Colonic mucosa (tissue), 4 donors: ENCODE measurements at regions not wholly inside any gene's neighbourhood (a gene's known extent, or its start where the extent isn't known, plus 50 kb on each side); places are given as distances from the start of the nearest gene placed in this dataset.

ENCODE experiments used
- DNase-seq: peaks from one replicate; pipeline ENCODE4 v3.0.0-alpha.2; 2020
- H3K27ac ChIP-seq: fragments of 200-600 bp; one replicate; pipeline ENCODE4 v1.8.0; 2021
- H3K27me3 ChIP-seq: fragments of 200-600 bp; one replicate; pipeline ENCODE4 v1.8.0; 2021
- H3K36me3 ChIP-seq: fragments of 200-600 bp; one replicate; pipeline ENCODE4 v1.8.0; 2021
- H3K4me1 ChIP-seq: fragments of 200-600 bp; one replicate; pipeline ENCODE4 v1.8.0; 2021; ENCODE audit warnings: mild to moderate bottlenecking
- H3K4me3 ChIP-seq: fragments of 200-600 bp; one replicate; pipeline ENCODE4 v1.8.0; 2021
- H3K9ac ChIP-seq, 2 donors: one replicate each; pipeline ENCODE4 v1.7.0; 2013; ENCODE audit warnings: control low read depth in 2 of 2, low read depth in 2 of 2, low read length in 2 of 2
- H3K9me3 ChIP-seq: fragments of 200-600 bp; one replicate; pipeline ENCODE4 v1.8.0; 2021
- CTCF ChIP-seq: fragments of 200-600 bp; IDR thresholded peaks from one replicate; pipeline ENCODE4 v1.8.0; 2022; ENCODE audit warnings: antibody characterized with exemption, mild to moderate bottlenecking
- intact Hi-C: fragments of 100-400 bp; cut with DNase I; formaldehyde crosslinking; loops from one replicate; pipeline ENCODE4 v1.14.1; 2022
- donor health status: healthy.
- donor health status: DM: no; HTN: no; CAD: no.
- donor health status: DM: no; HTN: no; CAD: no.

- Histone ChIP-seq H3K4me1 (no peaks in the 10 kb centered on the region), H3K4me3 (no peak overlapping the region), H3K27ac (no peak overlapping the region), H3K9ac (no peak overlapping the region), H3K27me3 (no peaks in the 10 kb centered on the region), H3K9me3 (no peaks in the 10 kb centered on the region), H3K36me3 (no peaks in the 10 kb centered on the region)
- no peak for DNase-seq
- intact Hi-C loops: no loop called here
- no peak for TF ChIP-seq CTCF
Measured at GRCh38 chr6:115782612-115783011, 278.1 kb downstream of the FRK start.

GRCh38 chr6:115773741-115774140 is 286.9 kb downstream of the FRK start:
- H3K4me1 ChIP-seq: no peaks in the 10 kb centered on the region
- no peaks in the 10 kb centered on the region for H3K36me3 ChIP-seq
- no peaks in the 10 kb centered on the region for H3K9me3 ChIP-seq
- intact Hi-C loops: no loop called here
- H3K4me3 ChIP-seq: no peak overlapping the region
- DNase-seq: no peak
- no peak overlapping the region for H3K9ac ChIP-seq
- H3K27ac ChIP-seq: no peak overlapping the region
- TF ChIP-seq CTCF: no peak
- no peaks in the 10 kb centered on the region for H3K27me3 ChIP-seq

GRCh38 chr6:115770851-115771250 is 289.8 kb downstream of the FRK start:
- Histone ChIP-seq H3K27me3 (no peaks in the 10 kb centered on the region), H3K36me3 (no peaks in the 10 kb centered on the region), H3K9me3 (no peaks in the 10 kb centered on the region), H3K4me1 (no peaks in the 10 kb centered on the region), H3K9ac (no peak overlapping the region), H3K27ac (no peak overlapping the region), H3K4me3 (no peak overlapping the region)
- TF ChIP-seq CTCF: no peak
- intact Hi-C loops: no loop called here
- DNase-seq: no peak

- Histone ChIP-seq H3K27ac (no peak overlapping the region), H3K4me1 (no peaks in the 10 kb centered on the region), H3K4me3 (no peak overlapping the region), H3K36me3 (no peaks in the 10 kb centered on the region), H3K9me3 (no peaks in the 10 kb centered on the region), H3K9ac (no peak overlapping the region), H3K27me3 (no peaks in the 10 kb centered on the region)
- DNase-seq: no peak
- no peak for TF ChIP-seq CTCF
- intact Hi-C loops: no loop called here
Measured at GRCh38 chr6:115768500-115768899, 292.2 kb downstream of the FRK start.

- no peaks in the 10 kb centered on the region for H3K27me3 ChIP-seq
- intact Hi-C loops: no loop called here
- TF ChIP-seq CTCF: no peak
- H3K27ac ChIP-seq: no peak overlapping the region
- H3K9ac ChIP-seq: no peak overlapping the region
- H3K4me1 ChIP-seq: no peaks in the 10 kb centered on the region
- no peak for DNase-seq
- no peaks in the 10 kb centered on the region for H3K36me3 ChIP-seq
- no peak overlapping the region for H3K4me3 ChIP-seq
- no peaks in the 10 kb centered on the region for H3K9me3 ChIP-seq
Measured at GRCh38 chr6:115767931-115768330, 292.8 kb downstream of the FRK start.
